ENCODE measurements at regions not wholly inside any gene's neighbourhood (a gene's known extent, or its start where the extent isn't known, plus 50 kb on each side); places are given as distances from the start of the nearest gene placed in this dataset.

DNA sequence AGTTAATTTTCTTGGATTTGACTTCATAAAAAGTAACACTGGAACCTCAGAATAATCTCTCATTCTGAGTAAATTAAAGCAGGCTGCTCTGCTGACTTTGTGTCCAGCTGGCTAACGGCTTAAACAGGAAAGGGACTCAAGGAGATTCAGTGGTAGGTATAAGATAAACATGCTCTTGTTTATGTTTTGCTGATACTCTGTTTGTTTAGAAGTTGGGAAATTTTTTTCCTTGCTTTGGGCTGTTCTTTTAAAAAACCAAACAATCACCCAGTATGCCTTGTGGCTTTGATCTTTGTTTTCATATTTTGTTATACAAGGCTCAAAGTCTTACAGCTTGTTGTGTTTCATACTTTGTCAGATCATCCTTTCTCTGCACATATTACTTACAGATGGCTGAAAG lies 237.6 kb upstream of the RIOK2 start:
- H3K36me3 ChIP-seq = no peaks in the 10 kb centered on the region
- in situ Hi-C loops (cut with MboI; ENCODE audit: low sequenced_read_pairs in 4 of 4) = no loop called here
- no peak overlapping the region for H3K4me3 ChIP-seq
- intact Hi-C loops (cut with DNase I; ENCODE audit: low total_unique reads) = no loop called here
- no peak overlapping the region for H3K27ac ChIP-seq
- TF ChIP-seq POLR2A (IDR thresholded peaks at IDR 0.05) = no peak
- TF ChIP-seq, protein P1, sequence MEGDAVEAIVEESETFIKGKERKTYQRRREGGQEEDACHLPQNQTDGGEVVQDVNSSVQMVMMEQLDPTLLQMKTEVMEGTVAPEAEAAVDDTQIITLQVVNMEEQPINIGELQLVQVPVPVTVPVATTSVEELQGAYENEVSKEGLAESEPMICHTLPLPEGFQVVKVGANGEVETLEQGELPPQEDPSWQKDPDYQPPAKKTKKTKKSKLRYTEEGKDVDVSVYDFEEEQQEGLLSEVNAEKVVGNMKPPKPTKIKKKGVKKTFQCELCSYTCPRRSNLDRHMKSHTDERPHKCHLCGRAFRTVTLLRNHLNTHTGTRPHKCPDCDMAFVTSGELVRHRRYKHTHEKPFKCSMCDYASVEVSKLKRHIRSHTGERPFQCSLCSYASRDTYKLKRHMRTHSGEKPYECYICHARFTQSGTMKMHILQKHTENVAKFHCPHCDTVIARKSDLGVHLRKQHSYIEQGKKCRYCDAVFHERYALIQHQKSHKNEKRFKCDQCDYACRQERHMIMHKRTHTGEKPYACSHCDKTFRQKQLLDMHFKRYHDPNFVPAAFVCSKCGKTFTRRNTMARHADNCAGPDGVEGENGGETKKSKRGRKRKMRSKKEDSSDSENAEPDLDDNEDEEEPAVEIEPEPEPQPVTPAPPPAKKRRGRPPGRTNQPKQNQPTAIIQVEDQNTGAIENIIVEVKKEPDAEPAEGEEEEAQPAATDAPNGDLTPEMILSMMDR (IDR thresholded peaks at IDR 0.05 in 4 of 5, conservative IDR thresholded peaks at IDR 0.05 in 1 of 5) = no peak
- no peaks in the 10 kb centered on the region for H3K27me3 ChIP-seq
- H3K9me3 ChIP-seq = no peaks in the 10 kb centered on the region
- DNase-seq (no peak), ATAC-seq (no peak)
- H3K4me1 ChIP-seq = no peaks in the 10 kb centered on the region

DNA sequence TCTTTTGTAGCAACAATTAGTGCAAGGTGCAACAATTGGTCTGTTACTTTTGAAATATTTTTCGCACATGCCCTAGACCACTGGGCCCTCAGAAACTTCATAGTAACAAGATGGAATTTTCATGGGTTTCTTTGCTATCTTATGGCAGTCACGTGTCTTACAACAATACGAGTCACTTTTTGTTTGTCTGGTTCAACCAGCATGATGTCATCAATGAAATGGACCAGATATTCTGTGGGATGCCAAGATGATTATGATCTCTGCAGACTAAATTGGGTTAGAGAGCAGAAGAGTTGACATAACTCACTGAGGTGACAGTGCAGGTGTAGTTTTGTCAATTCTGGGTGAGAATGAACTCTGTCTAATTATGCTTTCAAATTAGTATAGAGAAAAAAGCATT lies 239.6 kb upstream of the RIOK2 start:
- Histone ChIP-seq H3K4me1 (no peaks in the 10 kb centered on the region), H3K27ac (no peak overlapping the region), H3K4me3 (no peak overlapping the region), H3K27me3 (no peaks in the 10 kb centered on the region), H3K36me3 (no peaks in the 10 kb centered on the region), H3K9me3 (no peaks in the 10 kb centered on the region)
- ATAC-seq = no peak
- no peak for DNase-seq
- TF ChIP-seq, protein P1 (IDR thresholded peaks at IDR 0.05 in 4 of 5, conservative IDR thresholded peaks at IDR 0.05 in 1 of 5) = no peak
- no peak for TF ChIP-seq POLR2A (IDR thresholded peaks at IDR 0.05)
- intact Hi-C loops (cut with DNase I; ENCODE audit: low total_unique reads) = no loop called here
- in situ Hi-C loops (cut with MboI; ENCODE audit: low sequenced_read_pairs in 4 of 4) = no loop called here

DNA sequence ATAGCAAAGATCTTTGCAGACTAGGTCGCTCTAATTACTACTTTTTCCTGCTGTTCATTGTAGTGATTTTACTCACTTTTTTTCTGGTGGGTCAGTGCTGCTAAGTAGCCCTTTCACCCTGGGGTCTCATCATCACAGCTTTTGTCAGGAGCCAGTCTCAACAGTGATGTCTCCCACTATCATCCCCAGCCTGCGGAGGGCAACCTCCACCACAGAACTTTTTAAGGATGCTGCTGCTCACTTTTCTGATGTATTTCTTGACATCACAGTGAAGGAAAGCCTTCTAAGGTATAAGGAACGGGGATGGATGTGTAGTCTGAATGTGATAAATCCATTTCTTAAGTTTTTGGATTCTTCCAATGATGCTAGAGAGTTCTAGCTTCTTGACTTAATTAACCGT lies 242.5 kb upstream of the RIOK2 start:
- TF ChIP-seq, protein P1 (IDR thresholded peaks at IDR 0.05 in 4 of 5, conservative IDR thresholded peaks at IDR 0.05 in 1 of 5) = peak in 1 of 5 experiments; percentile 7
- no peak for TF ChIP-seq POLR2A (IDR thresholded peaks at IDR 0.05)
- no peak for ATAC-seq

DNA sequence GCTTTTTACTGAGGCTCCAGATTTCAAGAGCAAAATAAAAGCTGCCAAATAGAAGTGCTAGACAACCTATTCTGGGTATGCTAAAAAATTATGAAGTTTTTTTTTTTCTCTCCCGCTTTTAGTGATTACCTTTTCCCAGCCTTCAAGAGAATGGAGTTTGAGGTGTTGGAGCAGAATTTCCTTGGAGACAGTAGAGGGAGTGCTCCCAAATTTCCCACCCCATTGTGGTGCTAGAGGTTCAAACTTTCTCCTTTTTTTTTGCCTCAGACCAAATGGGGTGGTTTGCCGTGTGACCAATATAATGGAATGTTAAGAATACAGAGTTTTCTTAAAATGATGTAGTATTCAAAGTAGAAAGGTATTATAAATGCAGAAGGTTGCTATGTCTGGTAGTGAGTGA lies 244.2 kb upstream of the RIOK2 start:
- intact Hi-C loops (cut with DNase I; ENCODE audit: low total_unique reads) (no loop called here), in situ Hi-C loops (cut with MboI; ENCODE audit: low sequenced_read_pairs in 4 of 4) (no loop called here)
- Histone ChIP-seq H3K9me3 (no peaks in the 10 kb centered on the region), H3K4me3 (no peak overlapping the region), H3K4me1 (no peaks in the 10 kb centered on the region), H3K27me3 (no peaks in the 10 kb centered on the region), H3K36me3 (no peaks in the 10 kb centered on the region), H3K27ac (no peak overlapping the region)
- no peak for TF ChIP-seq POLR2A (IDR thresholded peaks at IDR 0.05)
- TF ChIP-seq, protein P1 (IDR thresholded peaks at IDR 0.05 in 4 of 5, conservative IDR thresholded peaks at IDR 0.05 in 1 of 5) = no peak
- DNase-seq (no peak), ATAC-seq (no peak)

More for the DNA sequence above, 242.5 kb upstream of the RIOK2 start:
- H3K36me3 ChIP-seq = no peaks in the 10 kb centered on the region
- H3K9me3 ChIP-seq = no peaks in the 10 kb centered on the region
- H3K27me3 ChIP-seq = no peaks in the 10 kb centered on the region
- H3K27ac ChIP-seq = no peak overlapping the region
- intact Hi-C loops (cut with DNase I; ENCODE audit: low total_unique reads) = no loop called here
- H3K4me3 ChIP-seq = no peak overlapping the region
- H3K4me1 ChIP-seq = no peaks in the 10 kb centered on the region
- DNase-seq = no peak
- in situ Hi-C loops (cut with MboI; ENCODE audit: low sequenced_read_pairs in 4 of 4) = no loop called here

DNA sequence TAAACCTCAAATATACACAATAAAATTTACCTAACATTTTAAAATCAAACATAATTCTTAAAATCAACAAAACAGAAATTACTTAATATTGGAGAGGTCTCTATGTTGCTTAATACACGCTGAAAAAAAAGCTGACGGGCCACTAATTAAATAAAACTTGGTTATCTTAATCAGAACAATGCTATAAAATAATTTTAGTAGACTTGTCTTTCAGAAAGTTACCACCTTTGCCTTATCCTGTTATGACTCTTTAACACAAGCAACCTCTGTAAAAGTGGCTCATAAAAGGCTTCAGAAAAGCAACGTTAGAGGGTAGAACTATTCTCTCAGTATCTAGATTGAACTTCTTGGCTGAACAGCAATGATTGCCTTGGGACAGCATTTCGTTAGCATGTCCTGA lies 251.0 kb upstream of the RIOK2 start:
- H3K4me1 ChIP-seq = no peaks in the 10 kb centered on the region
- ATAC-seq = no peak
- no peak overlapping the region for H3K4me3 ChIP-seq
- in situ Hi-C loops (cut with MboI; ENCODE audit: low sequenced_read_pairs in 4 of 4) = no loop called here
- H3K36me3 ChIP-seq = no peaks in the 10 kb centered on the region
- no peak for DNase-seq
- H3K27me3 ChIP-seq = no peaks in the 10 kb centered on the region
- no peaks in the 10 kb centered on the region for H3K9me3 ChIP-seq
- H3K27ac ChIP-seq = no peak overlapping the region
- no peak for TF ChIP-seq POLR2A (IDR thresholded peaks at IDR 0.05)
- TF ChIP-seq, protein P1 (IDR thresholded peaks at IDR 0.05 in 4 of 5, conservative IDR thresholded peaks at IDR 0.05 in 1 of 5) = no peak
- intact Hi-C loops (cut with DNase I; ENCODE audit: low total_unique reads) = no loop called here

All from gastrocnemius medialis (tissue), 4 donors.